Astrocyte (in vitro differentiated cells and primary cell): ENCODE measurements at regions not wholly inside any gene's neighbourhood (a gene's known extent, or its start where the extent isn't known, plus 50 kb on each side); places are given as distances from the start of the nearest gene placed in this dataset.

Experiments used
- DNase-seq: peaks from one replicate; pipeline ENCODE4 v3.0.0-alpha.2; 2010; ENCODE audit warnings: low read depth
- FAIRE-seq: peaks from 2 replicates; lab custom pipeline; 2011; peaks lifted over from hg19 to GRCh38; lab: Jason Lieb, UNC
- H2AFZ ChIP-seq: 2 replicates; pipeline ENCODE4 v1.6.0; 2012; ENCODE audit warnings: low read depth, low read length, inconsistent platforms
- H3K27ac ChIP-seq: 2 replicates; pipeline ENCODE4 v1.5.1; 2011; ENCODE audit warnings: low read depth, low read length, inconsistent platforms
- H3K27me3 ChIP-seq: 2 replicates; pipeline ENCODE4 v1.6.0; 2011; ENCODE audit warnings: low read length, inconsistent platforms; ENCODE audit not compliant: insufficient read depth
- H3K36me3 ChIP-seq: 2 replicates; pipeline ENCODE4 v1.5.1; 2011; ENCODE audit warnings: low read length, inconsistent platforms; ENCODE audit not compliant: insufficient read depth
- H3K4me1 ChIP-seq: 2 replicates; pipeline ENCODE4 v1.5.1; 2011; ENCODE audit warnings: low read length, inconsistent platforms; ENCODE audit not compliant: insufficient read depth
- H3K4me2 ChIP-seq: 2 replicates; pipeline ENCODE4 v1.6.0; 2012; ENCODE audit warnings: low read length, inconsistent platforms
- H3K4me3 ChIP-seq: 2 replicates; pipeline ENCODE4 v1.5.1; 2011; ENCODE audit warnings: low read depth, mild to moderate bottlenecking, low read length, inconsistent platforms; ENCODE audit not compliant: insufficient read depth
- H3K79me2 ChIP-seq: 2 replicates; pipeline ENCODE4 v1.6.0; 2012; ENCODE audit warnings: mild to moderate bottlenecking, low read length, inconsistent platforms; ENCODE audit not compliant: insufficient read depth
- H3K9ac ChIP-seq: 2 replicates; pipeline ENCODE4 v1.6.0; 2012; ENCODE audit warnings: mild to moderate bottlenecking, low read length, inconsistent platforms
- H3K9me3 ChIP-seq: 2 replicates; pipeline ENCODE4 v1.5.1; 2012; ENCODE audit warnings: low read depth, mild to moderate bottlenecking, low read length, inconsistent platforms; ENCODE audit not compliant: insufficient read depth
- H4K20me1 ChIP-seq: 2 replicates; pipeline ENCODE4 v1.6.0; 2012; ENCODE audit warnings: low read length, inconsistent platforms; ENCODE audit not compliant: insufficient read depth
- H3K27ac Mint-ChIP-seq: one replicate; pipeline ENCODE4 v1.8.0; 2021; ENCODE audit warnings: mild to moderate bottlenecking, mixed read lengths; ENCODE audit not compliant: unreplicated experiment
- H3K27me3 Mint-ChIP-seq: one replicate; pipeline ENCODE4 v1.8.0; 2021; ENCODE audit warnings: low read depth, mixed read lengths; ENCODE audit not compliant: unreplicated experiment
- H3K36me3 Mint-ChIP-seq: one replicate; pipeline ENCODE4 v1.8.0; 2021; ENCODE audit warnings: low read depth, mixed read lengths; ENCODE audit not compliant: unreplicated experiment
- H3K4me1 Mint-ChIP-seq: one replicate; pipeline ENCODE4 v1.8.0; 2021; ENCODE audit warnings: low read depth, mixed read lengths; ENCODE audit not compliant: unreplicated experiment
- H3K4me3 Mint-ChIP-seq: one replicate; pipeline ENCODE4 v1.8.0; 2021; ENCODE audit warnings: mild to moderate bottlenecking, moderate library complexity, mixed read lengths; ENCODE audit not compliant: unreplicated experiment
- H3K9me3 Mint-ChIP-seq: one replicate; pipeline ENCODE4 v1.8.0; 2021; ENCODE audit warnings: mild to moderate bottlenecking, mixed read lengths; ENCODE audit not compliant: unreplicated experiment
- CTCF ChIP-seq: IDR thresholded peaks from 2 replicates; pipeline ENCODE4 v1.5.1; 2011; ENCODE audit warnings: low read depth, mild to moderate bottlenecking, inconsistent platforms, low read length, moderate library complexity; ENCODE audit not compliant: insufficient read depth
- EZH2 ChIP-seq: IDR thresholded peaks from 2 replicates; pipeline ENCODE4 v1.6.1; 2012; ENCODE audit warnings: mild to moderate bottlenecking, low read length, inconsistent platforms; ENCODE audit not compliant: insufficient read depth

GRCh38 chr2:239716009-239716408 is 309.1 kb downstream of the NDUFA10 start:
- no peaks in the 10 kb centered on the region for H3K36me3 Mint-ChIP-seq
- Histone ChIP-seq H3K9me3 (peaks cover 10% of the 10 kb centered on the region), H3K4me3 (no peak overlapping the region), H3K9ac (no peak overlapping the region), H3K4me1 (no peaks in the 10 kb centered on the region), H3K27me3 (no peaks in the 10 kb centered on the region), H2AFZ (no peak overlapping the region), H4K20me1 (no peaks in the 10 kb centered on the region), H3K4me2 (no peak overlapping the region), H3K36me3 (no peaks in the 10 kb centered on the region), H3K79me2 (no peaks in the 10 kb centered on the region), H3K27ac (no peak overlapping the region)
- TF ChIP-seq CTCF (no peak), EZH2 (no peak)
- DNase-seq (no peak), FAIRE-seq (no peak)
- H3K4me3 Mint-ChIP-seq, result no peak overlapping the region
- H3K27ac Mint-ChIP-seq, result no peak overlapping the region
- H3K9me3 Mint-ChIP-seq, result peaks cover 38% of the 10 kb centered on the region
- H3K4me1 Mint-ChIP-seq, result no peaks in the 10 kb centered on the region
- H3K27me3 Mint-ChIP-seq, result peaks cover 19% of the 10 kb centered on the region

- H3K79me2 ChIP-seq, result no peaks in the 10 kb centered on the region
- no peak overlapping the region for H3K27ac ChIP-seq
- Mint-ChIP-seq H3K36me3 (no peaks in the 10 kb centered on the region), H3K4me1 (no peaks in the 10 kb centered on the region), H3K27ac (no peak overlapping the region), H3K4me3 (no peak overlapping the region), H3K27me3 (peaks cover 16% of the 10 kb centered on the region), H3K9me3 (peaks cover 37% of the 10 kb centered on the region)
- FAIRE-seq (no peak), DNase-seq (no peak)
- TF ChIP-seq CTCF, result no peak
- no peak for TF ChIP-seq EZH2
- no peak overlapping the region for H3K4me3 ChIP-seq
- no peak overlapping the region for H3K4me2 ChIP-seq
- H3K4me1 ChIP-seq, result no peaks in the 10 kb centered on the region
- H2AFZ ChIP-seq, result no peak overlapping the region
- no peaks in the 10 kb centered on the region for H4K20me1 ChIP-seq
- H3K9ac ChIP-seq, result no peak overlapping the region
- peaks cover 10% of the 10 kb centered on the region for H3K9me3 ChIP-seq
- no peaks in the 10 kb centered on the region for H3K27me3 ChIP-seq
- no peaks in the 10 kb centered on the region for H3K36me3 ChIP-seq
These were observed 309.5 kb downstream of the NDUFA10 start for GRCh38 chr2:239715606-239716005.

- Mint-ChIP-seq H3K9me3 (peaks cover 36% of the 10 kb centered on the region), H3K36me3 (no peaks in the 10 kb centered on the region), H3K27ac (no peak overlapping the region), H3K4me1 (no peaks in the 10 kb centered on the region), H3K4me3 (no peak overlapping the region), H3K27me3 (peaks cover 16% of the 10 kb centered on the region)
- Histone ChIP-seq H3K9me3 (peaks cover 10% of the 10 kb centered on the region), H3K36me3 (no peaks in the 10 kb centered on the region), H3K4me2 (no peak overlapping the region), H3K27ac (no peak overlapping the region), H2AFZ (no peak overlapping the region), H4K20me1 (no peaks in the 10 kb centered on the region), H3K4me3 (no peak overlapping the region), H3K4me1 (no peaks in the 10 kb centered on the region), H3K9ac (no peak overlapping the region), H3K79me2 (no peaks in the 10 kb centered on the region), H3K27me3 (no peaks in the 10 kb centered on the region)
- DNase-seq (no peak), FAIRE-seq (no peak)
- TF ChIP-seq EZH2 (no peak), CTCF (no peak)
These were observed 309.9 kb downstream of the NDUFA10 start for GRCh38 chr2:239715202-239715601.
